HG03442 (cell line): ENCODE measurements at regions not wholly inside any gene's neighbourhood (a gene's known extent, or its start where the extent isn't known, plus 50 kb on each side); places are given as distances from the start of the nearest gene placed in this dataset.

ENCODE experiments used
- ATAC-seq: cut with Tn5 transposase; IDR thresholded peaks from one replicate; pipeline ENCODE4 v1.9.1; 2021; ENCODE audit warnings: mild to moderate bottlenecking, moderate library complexity; ENCODE audit not compliant: unreplicated experiment

DNA sequence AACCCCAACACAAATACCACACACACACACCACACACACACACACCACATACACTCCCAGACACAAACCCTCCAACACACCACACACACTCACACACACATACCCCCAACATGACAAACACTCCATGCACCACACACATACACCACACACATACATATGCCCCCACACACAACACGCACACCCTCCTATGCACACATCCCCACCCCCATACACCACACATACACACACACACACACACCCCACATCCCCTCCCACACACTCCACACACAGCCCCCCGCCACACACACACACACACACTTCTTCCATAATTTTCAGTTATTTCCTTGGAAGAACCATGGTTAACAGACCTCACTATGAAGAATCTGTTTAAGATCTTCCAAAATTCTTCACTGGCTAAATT is 173.5 kb upstream of the KCNIP4 start:
- no peak for ATAC-seq

- no peak for ATAC-seq
These were observed 166.7 kb upstream of the KCNIP4 start for GRCh38 chr4:22115262-22115661.

DNA sequence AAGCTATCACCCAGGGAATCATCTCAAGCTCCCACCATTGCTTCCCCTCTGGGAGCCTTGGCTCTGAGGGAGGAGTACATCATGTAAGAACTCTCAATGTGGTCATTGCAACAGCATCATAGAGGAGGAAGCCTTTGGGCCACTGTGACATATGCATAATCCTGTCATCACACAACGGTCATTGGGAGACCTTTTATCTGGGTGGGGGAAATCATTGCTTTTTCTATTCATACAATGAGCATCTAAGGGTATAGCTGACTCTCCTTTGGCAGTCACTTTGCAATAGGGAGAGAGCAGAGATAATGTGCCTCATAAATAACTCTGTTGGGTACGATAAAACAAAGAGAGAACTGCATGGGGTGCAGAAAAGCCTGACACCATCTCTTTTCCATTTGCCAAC is 155.2 kb upstream of the KCNIP4 start:
- no peak for ATAC-seq

GRCh38 chr4:22099896-22100295 is 151.3 kb upstream of the KCNIP4 start:
- no peak for ATAC-seq

DNA sequence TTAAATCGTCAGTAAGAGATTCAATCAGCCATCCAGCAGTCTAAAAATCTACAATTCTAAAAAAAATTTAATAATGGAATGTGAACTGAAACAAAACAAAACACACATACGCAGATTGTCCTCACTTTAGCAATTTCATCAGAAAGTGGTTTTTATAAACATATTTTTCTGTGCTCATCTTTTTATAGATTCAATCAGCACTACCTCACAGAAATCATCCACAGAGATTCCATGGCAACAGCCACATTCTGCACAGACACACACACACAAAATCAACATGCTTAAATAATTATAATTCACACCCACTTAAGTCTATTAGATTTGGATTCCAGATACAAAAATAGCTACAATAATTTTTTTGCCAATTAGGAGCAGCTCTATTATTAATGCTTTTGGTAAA is 149.0 kb upstream of the KCNIP4 start:
- ATAC-seq, result no peak

GRCh38 chr4:22094217-22094616 is 145.6 kb upstream of the KCNIP4 start:
- ATAC-seq, result no peak

GRCh38 chr4:22093126-22093525 is 144.6 kb upstream of the KCNIP4 start:
- no peak for ATAC-seq

GRCh38 chr4:22091906-22092305 is 143.3 kb upstream of the KCNIP4 start:
- ATAC-seq, result no peak

DNA sequence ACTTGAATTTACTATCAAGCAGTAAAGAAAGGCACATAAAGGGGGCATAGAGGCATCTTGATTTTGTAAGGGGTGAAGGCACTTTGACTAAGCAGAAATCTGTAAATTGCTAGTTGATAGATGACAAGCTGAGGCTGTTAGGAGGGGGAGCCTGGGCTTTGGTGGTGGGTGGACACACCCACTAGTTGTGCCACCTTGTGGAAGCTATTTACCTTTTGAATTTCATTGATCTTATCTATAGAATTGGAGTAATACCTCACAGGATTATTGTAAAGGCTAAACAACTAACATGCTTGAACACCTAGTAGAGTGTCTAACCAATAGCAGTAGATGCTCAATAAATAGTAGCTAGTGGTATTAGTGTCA is 142.8 kb upstream of the KCNIP4 start:
- no peak for ATAC-seq

- ATAC-seq, result no peak
These were observed 142.2 kb upstream of the KCNIP4 start for GRCh38 chr4:22090661-22091351.

GRCh38 chr4:22077571-22077970 is 129.0 kb upstream of the KCNIP4 start:
- no peak for ATAC-seq

GRCh38 chr4:22072726-22073125 is 124.2 kb upstream of the KCNIP4 start:
- no peak for ATAC-seq

GRCh38 chr4:22072240-22072639 is 123.7 kb upstream of the KCNIP4 start:
- ATAC-seq, result no peak

DNA sequence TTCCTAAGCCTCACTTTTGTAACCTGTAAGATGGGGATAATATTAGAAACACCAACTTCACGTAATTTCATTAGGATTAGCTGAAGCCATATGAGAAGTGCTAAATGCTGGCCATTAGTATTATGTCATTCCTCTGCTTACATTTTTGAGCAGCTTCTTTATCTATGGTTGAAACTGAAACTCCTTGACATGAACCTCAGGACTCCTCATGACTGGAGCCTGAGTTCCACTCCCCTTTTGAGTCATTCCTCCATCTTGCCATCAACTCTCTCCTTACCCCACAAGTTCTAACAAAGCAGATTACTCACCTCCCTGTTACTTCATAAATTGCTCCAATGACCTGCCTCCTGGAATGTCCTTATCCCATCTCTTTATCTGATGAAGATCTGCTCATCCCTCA is 123.2 kb upstream of the KCNIP4 start:
- peak; percentile 78 for ATAC-seq

GRCh38 chr4:22070256-22070655 is 121.7 kb upstream of the KCNIP4 start:
- ATAC-seq, result no peak

DNA sequence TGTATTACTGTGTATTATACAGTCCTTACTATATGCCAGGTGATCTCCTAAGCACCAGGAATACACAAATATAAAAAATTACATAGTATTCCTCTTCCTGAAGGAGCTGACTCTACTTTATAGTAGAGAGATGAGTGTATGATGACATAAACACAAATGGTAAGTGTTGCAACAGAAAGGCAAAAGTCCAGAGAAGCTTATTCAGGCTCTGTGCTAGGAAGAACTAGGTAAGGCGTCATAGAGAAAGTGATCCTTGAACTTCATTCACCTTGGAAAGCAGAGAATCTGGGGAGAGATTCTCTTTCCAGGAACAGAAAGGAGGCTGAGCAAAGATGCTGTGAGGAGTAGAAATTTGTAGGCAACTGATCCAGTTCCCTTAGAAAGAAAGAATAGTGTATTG is 115.0 kb upstream of the KCNIP4 start:
- no peak for ATAC-seq

GRCh38 chr4:22062676-22063075 is 114.1 kb upstream of the KCNIP4 start:
- ATAC-seq, result no peak

DNA sequence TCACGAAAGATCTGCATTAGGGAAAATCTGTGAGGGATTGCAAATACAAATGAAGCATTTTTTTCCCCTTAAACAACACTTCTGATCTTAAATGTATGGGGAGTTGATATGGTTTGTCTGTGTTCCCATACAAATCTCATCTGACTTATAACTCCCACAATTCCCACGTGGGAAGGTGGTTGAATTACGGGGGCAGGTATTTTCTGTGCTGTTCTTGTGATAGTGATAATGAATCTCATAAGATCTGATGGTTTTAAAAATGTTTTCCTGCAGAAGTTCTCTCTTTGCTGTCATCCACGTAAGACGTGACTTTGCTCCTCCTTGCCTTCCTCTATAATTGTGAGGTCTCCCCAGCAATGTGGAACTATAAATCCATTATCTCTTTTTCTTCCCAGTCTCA is 107.4 kb upstream of the KCNIP4 start:
- no peak for ATAC-seq

- no peak for ATAC-seq
These were observed 103.5 kb upstream of the KCNIP4 start for GRCh38 chr4:22052076-22052475.

- no peak for ATAC-seq
These were observed 99.8 kb upstream of the KCNIP4 start for GRCh38 chr4:22048323-22048722.

GRCh38 chr4:22047793-22048192 is 99.2 kb upstream of the KCNIP4 start:
- no peak for ATAC-seq

- ATAC-seq, result no peak
These were observed 96.6 kb upstream of the KCNIP4 start for GRCh38 chr4:22045051-22045630.

GRCh38 chr4:22031423-22031822 is 82.9 kb upstream of the KCNIP4 start:
- ATAC-seq, result no peak
